HG02870 (cell line): ENCODE measurements at regions not wholly inside any gene's neighbourhood (a gene's known extent, or its start where the extent isn't known, plus 50 kb on each side); places are given as distances from the start of the nearest gene placed in this dataset.

Experiments used
- ATAC-seq: cut with Tn5 transposase; IDR thresholded peaks from one replicate; pipeline ENCODE4 v1.9.1; 2021; ENCODE audit warnings: mild to moderate bottlenecking, moderate library complexity; ENCODE audit not compliant: unreplicated experiment

- ATAC-seq, result no peak
These were observed 186.9 kb downstream of the ZFP36L2 start for GRCh38 chr2:43039376-43040080.

- no peak for ATAC-seq
These were observed 187.7 kb downstream of the ZFP36L2 start for GRCh38 chr2:43038696-43039094.

DNA sequence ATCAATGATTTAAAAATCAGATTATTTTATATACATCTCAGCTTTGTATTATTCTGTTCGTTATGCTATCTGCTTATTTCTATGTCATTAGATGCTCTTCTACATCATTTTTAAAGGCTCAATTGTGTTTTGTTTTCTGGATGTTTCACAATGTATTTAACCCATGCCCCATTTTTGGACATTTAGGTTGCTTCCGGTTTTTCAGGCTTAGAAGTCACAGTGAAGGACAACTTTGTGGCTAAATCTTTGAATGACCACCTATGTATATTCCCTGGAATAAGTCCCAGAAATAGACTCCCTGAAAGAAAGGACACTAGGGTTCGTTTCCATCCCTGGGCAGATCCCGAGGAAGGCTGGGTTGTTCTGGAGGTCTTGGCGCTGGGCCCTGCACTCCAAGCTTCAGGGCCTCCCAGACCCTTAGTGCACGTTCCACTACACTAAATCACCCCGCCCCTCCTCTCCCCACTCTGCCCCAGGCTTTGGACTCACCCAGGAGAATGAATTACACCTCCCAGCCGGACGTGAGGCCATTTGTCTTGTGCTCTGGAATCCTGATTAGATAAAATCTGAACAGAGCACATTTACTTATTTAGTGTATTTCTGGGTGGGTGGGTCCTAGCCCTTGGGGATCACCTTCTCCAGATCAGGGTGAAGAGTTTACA lies 188.2 kb downstream of the ZFP36L2 start:
- no peak for ATAC-seq

- no peak for ATAC-seq
These were observed 190.5 kb downstream of the ZFP36L2 start for GRCh38 chr2:43035922-43036321.

- no peak for ATAC-seq
These were observed 191.5 kb downstream of the ZFP36L2 start for GRCh38 chr2:43034921-43035320.

- ATAC-seq, result no peak
These were observed 192.2 kb downstream of the ZFP36L2 start for GRCh38 chr2:43034242-43034619.

GRCh38 chr2:43033466-43034241 lies 192.8 kb downstream of the ZFP36L2 start:
- ATAC-seq, result no peak

DNA sequence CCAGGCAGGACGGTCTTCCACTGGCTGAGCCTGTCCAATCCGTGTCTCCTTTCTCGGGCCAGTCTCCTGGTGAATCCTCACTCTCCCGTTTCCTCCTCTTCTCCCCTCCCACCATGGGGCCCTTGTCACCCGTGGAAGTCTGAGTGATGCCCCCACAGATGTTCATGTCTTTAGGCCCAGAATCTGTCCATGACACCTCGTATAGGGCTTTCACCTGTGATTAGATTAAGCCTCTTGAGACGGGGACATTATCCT lies 193.5 kb downstream of the ZFP36L2 start:
- ATAC-seq, result no peak

DNA sequence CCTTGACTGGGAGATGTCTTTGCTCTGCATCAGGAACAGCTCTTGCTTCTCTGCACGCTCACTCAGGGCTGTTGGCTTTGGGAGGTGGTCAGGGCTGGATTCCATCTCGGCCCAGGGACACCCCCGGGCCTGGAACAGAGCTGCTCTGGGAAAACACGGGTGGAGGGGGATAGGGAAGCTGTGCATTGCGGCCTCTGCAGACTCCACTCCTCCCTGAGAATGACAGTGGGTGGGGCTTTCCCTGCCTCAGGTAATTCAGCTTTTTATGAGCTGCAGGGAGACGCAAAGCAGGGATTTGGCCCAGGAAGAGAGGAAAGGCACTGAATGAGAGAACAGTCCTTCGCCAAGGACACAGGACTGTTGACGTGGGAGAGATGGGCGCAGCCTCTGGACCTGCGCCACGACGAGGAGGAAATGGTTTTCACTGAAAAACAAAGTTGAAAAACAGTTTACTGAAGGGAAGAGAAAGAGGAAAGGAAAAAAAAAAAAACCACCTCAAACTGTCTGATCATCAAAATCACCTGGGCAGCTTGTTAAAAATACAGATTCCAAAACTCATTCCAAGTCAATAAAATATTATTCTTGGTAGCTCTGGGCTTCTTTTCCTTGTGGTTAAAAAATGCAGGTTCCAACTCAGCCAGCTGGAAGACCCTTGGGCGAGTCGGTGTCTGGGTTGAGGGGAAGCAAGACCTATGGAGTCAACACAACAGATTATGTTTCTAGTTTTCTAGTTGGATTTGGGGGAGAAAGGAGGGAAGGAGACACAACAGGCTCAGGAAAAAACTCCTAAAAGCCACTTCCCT lies 194.0 kb downstream of the ZFP36L2 start:
- no peak for ATAC-seq

GRCh38 chr2:43031471-43032212 lies 194.8 kb downstream of the ZFP36L2 start:
- no peak for ATAC-seq

DNA sequence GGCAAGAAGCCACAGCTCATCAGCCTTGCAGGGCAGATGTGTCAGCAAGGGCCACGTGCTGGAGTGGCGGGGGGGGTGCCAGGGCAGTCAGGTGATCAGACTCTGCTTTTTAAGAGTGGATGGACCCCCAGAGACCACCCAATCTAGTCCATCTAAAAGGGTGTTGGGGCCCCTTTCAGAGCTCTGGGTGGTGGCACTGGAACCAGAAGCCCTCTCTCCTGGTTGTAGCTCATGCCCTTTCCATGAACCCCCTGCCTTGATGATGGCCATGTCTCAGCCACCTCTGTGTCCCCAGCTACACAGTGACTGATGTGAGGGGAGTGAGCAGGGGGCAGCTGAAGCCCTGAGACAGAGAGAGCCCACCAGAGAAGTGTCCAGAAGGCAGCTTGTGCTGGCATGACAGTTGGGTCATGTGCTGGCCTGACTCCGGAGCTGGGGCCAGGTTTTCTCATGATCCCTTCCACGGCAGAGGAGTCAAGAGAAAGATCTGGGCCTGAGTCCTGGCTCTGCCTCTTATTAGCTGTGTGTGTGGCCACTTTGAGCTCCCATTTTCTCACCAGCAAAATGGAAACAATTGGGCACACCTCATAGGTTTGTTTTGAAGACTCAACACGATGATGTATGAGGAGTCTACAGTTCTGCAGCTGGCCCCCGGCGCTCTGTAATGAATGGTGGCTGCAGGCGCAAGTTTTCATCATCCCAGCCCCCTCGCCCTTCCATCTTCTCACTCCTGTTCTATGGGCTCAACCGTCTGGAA lies 195.7 kb downstream of the ZFP36L2 start:
- no peak for ATAC-seq

GRCh38 chr2:43029186-43029585 lies 197.2 kb downstream of the ZFP36L2 start:
- ATAC-seq, result no peak

DNA sequence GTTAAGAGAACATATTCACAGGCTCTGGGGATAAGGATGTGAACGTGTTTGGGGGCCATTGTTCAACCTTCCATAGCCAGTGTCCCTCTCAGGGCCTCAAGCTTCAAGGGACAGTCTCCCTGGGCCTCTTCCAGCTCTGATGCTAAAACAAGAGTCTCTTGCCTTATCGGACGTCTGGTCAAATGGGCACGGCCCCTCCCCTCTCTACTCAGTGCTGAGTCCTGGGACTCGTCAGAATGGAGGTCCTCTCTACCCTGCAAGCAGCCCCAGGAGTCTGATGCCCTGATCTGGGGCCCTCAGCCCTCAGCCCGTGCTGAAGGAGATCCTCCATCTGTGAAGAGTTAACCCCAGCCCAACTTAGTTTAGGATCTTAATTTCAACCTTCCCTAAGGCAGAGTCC lies 198.2 kb downstream of the ZFP36L2 start:
- ATAC-seq, result no peak

DNA sequence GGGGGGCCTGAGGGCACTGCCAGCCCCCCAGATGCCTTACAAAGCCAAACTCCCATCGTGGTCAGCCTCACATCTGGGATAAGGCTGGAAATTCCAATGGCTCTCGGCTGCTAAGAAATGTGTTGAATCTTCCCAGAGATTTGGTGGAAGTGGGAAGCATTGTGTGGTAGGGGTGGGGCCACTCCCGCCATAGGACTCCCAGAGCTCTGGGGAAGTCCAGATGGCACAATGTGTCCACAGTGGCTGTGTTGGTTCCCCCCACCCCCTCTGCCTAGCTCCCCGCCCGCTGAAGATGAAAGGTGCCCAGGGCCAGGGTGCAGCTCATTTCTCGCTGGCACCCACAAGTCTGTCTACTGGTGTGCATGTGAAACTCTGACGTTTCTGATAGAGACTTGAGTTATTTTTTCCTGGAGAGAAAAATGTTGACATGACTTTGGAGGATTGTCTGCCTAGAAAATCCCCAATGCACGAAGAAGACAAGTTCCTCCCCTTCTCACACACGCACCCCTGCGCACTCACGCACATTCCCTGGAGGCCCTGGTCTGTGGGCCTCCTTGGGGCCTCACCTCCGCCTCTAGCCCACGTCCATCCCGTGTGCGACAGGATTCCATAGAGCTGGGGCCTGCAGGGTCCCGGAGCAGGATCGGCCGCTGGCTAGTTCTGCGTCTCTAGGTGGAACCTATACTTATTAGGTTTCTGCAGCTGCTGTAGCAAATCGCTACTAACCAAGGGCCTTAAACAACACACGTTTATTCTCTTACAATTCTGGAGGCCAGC lies 199.1 kb downstream of the ZFP36L2 start:
- ATAC-seq, result no peak

- no peak for ATAC-seq
These were observed 199.8 kb downstream of the ZFP36L2 start for GRCh38 chr2:43026426-43027096.

DNA sequence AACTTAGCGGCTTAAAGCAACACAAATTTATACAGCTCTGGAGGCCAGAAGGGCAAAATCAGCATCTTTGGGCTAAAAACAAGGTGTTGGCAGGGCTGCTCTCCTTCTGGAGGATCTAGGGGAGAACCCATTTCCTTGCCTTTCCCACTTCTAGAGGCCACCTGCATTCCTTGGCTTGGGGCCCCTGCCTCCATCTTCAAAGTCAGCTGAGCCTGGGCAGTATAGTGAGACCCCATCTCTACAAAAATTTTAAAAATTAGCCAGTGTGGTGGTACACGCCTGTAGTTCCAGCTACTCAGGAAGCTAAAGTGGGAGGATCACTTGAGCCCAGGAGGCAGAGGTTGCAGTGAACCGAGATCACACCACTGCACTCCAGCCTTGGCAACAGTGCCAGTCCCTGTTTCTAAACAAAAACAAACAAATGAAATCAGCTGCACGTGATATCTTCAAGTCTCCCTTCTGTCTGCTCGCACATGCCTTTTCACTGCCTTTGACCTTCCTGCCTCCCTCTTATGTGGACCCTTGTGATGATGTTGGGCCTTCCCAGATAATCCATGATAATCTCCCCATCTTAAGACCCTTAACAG lies 200.6 kb downstream of the ZFP36L2 start:
- no peak for ATAC-seq

GRCh38 chr2:43024515-43025011 lies 201.8 kb downstream of the ZFP36L2 start:
- ATAC-seq, result no peak
